Superior temporal gyrus (tissue), 1 donor: ENCODE measurements at regions not wholly inside any gene's neighbourhood (a gene's known extent, or its start where the extent isn't known, plus 50 kb on each side); places are given as distances from the start of the nearest gene placed in this dataset.

Source experiments
- DNase-seq: peaks from one replicate; pipeline ENCODE4 v3.0.0-alpha.2; 2016; ENCODE audit errors: extremely low spot score

DNA sequence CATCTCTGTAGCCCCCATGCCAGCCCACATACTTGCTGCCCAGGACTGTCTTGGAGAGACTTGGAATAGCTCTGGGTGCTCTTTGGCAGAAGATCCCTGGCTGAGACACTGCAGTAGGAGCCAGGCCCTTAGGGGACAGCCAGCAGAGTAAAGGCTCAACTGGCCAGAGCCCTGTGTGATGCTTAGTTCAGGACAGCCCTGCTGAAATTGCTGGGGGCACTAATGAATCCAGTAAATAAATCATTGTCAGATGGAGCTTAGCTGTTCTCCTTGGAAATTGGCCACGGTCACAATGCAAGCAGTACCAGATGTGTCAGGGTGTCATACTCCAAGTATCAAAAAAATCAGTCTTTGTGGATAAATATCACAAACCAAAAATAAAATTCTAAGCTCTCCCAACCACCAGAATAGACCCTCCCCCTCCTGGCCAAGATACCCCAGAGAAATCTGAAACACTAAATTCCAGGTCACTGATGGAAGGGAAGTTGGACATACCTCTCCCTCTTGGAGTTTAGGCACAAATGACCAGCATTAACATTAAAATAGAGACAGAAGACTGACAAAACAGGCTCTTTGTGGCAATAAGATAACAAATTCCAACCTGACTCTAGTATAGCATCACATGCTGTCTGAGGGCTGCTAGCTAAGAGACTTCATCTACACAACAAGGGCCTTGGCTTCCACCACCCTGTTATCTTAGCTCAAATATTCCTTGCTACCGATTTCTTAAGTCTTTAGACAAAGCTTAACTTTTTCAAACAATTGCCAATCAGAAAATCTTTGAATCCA lies 83.2 kb upstream of the DNAH14 start:
- no peak for DNase-seq

DNA sequence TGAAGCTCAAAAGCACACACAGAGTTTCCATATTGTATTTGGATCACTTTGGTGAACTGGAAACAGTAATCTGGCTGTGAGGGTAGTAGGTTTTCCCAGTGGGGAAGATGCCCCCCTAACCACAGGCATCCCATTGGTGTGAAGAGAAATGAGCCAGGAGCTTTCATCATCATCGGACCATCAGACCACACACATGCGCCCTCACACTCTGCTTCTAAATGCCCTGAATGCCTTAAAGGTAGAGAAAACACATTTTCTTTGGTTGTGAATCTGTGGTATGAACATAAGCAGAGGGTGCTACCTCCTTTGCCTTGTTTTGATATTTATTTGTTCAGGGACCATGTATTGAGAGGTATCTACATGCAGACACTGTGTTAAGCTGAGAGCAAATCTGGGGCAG lies 79.0 kb upstream of the DNAH14 start:
- DNase-seq = no peak

DNA sequence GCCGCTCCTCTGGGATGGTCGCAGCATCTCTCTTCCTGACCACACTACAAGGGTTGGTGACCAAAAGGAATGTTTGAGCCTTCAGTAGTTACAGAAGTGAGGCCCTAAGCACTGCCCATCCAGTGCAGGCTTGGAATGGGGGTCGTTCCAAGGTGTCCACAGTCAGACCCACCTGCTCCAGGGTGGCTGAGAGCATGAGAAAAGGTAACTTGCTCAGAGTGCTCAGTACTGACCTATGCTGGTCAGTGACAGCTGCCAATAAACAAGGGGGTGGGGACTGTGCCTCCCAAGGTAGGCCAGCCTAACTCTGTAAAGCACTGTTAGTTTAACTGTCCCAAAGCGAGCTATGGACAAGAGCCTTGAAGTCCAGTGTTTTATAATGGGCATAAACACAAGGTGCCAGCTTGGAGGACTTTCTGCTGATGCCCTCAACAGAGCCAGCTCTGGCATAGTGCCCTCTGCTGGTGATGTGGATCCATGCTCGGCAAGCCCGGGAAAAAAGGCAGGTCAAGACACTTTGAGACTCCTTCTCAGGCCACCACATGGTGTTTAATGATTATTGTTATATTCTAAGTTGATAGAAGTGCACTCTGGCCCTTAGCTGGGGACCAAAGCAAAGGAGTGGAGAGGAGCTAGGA lies 78.1 kb upstream of the DNAH14 start:
- peak; percentile 71 for DNase-seq

DNA sequence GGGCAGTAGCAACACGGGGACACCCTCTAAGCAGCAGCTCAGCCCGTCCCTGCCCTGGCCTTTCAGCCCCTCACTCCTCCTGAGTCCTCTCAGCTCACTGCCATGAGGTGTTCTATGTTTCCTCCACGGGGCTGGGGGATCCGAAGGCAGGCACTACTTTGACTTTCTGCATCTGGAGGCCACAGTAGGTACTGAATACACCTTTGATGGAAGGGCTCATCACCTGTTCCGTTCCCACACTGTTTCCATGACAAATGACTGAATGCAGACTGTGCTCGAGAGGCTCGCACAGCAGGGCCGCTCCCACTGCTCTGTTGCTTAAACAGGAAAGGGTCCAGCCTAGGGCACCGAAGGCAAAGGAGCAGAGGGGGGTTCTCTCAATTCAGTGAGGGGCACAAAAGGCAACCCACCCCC lies 77.6 kb upstream of the DNAH14 start:
- DNase-seq = no peak

DNA sequence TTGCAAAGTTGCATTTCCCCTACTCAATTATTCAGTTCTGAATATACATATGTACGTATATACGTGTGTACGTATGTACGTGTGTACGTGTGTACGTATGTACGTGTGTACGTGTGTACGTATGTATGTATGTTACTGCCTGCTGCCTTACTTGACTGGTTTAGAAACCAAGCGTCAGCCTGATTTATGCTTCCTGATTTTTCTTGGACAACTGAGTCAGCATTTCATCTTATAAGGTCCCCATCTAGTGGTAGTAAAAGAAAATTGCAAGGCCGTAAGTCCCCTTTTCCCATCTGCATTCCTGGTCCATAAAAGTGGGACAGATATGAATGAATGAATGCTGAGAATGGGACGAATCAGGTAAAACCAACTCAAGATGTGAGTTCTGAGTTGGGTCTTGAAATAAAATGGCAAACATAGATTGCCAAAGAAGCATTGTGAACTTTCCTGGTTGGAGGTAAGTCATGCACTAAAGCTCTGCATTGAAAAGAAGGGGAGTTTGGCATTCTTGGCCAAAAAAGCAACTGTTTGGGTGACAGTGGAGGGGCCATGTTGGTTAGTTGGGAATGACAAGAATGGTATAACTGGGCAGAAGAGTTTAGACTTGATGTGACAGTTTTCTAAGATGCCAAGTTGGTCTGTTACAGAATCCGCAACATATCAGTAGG lies 76.4 kb upstream of the DNAH14 start:
- peak; percentile 80 for DNase-seq

DNA sequence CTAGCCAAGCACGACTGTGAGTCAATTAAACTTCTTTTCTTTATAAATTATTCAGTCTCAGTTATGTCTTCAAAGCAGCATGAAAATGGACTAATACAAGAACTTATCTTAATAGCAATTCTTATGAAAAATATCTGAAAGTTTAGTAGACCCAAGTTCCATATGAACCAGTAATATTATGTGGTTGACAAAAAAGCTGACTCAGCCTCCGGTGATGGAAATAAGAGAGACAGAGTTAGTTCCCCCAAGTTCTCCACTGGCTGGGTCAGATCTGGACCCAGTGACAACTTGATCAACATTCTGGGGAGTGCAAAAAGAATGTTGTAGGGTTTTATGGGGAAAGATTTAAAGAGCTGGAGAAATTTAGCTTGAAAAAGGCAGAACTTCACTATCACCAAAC lies 72.5 kb upstream of the DNAH14 start:
- DNase-seq = no peak

DNA sequence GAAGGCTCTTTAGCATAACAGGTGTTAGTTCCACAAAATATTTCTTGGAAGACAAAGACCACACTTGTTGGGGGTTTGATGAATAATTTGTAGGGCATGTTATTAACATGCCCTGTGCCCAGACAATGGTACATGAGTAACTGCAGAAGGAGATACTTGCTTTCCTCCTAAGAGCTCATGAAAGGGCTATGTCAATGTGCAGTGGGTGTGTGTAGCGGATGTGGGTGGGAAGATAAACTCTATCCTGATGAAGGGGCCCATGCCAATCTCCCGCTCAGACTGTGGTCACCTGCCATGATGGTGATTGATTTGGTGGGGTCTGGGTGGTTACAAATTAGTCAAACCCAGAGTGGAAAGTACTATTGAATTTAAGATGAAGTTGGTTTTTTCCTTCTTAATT lies 69.8 kb upstream of the DNAH14 start:
- DNase-seq = no peak

DNA sequence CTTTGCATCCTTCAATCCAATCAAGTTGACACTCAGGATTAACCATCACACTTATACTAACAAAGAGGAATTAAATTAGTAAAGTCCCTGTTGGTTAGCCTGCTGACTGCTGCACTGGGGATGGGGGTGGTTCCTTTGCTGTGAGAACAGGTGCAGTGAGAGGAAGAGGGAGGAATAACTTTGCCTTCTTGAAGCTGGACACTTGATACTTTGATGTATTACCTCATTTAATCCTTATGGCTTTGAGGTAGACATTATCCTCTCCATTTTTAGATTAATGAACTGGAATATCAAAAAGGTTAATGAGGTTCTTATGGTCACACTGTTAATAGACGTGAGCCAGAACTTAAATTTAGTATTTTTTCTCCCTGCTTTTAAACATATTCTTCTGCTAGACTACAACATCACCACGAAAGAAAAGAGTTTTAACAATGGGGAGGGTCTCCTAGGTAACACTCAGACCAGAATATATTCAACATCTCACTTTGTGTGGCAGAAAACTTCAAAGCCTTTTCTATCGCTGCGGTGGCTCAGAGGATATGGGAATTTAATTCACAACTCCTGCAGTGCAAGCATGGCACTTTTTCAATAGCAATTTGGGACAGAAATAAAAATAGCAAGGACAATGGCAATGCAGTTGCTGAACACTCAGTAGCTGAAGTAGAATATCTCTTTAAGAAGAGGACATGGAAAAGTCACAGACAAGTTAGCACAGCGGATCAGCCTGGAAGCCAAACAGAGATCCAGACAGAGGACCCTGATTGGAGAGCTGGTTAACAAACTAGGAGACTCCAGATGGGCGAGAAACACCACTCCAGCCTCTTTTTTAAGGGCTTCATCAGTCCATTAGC lies 68.8 kb upstream of the DNAH14 start:
- peak; percentile 49 for DNase-seq

DNA sequence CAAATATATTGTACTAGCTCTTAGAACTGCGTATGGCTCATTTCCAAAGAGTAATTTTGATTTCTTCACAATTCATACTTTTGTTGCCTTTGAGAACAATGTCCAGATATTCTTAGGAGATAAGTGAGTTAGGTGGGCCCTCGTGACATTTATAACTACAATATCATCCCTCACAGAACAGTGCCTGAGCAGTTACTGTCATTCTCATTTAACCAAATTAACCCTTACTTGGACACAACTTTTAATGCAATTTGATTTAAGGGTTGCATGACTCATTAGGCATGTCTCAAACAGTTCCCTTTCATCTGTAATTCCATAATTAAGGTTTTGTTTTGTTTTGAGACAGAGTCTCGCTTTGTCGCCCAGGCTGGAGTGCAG lies 68.1 kb upstream of the DNAH14 start:
- no peak for DNase-seq

DNA sequence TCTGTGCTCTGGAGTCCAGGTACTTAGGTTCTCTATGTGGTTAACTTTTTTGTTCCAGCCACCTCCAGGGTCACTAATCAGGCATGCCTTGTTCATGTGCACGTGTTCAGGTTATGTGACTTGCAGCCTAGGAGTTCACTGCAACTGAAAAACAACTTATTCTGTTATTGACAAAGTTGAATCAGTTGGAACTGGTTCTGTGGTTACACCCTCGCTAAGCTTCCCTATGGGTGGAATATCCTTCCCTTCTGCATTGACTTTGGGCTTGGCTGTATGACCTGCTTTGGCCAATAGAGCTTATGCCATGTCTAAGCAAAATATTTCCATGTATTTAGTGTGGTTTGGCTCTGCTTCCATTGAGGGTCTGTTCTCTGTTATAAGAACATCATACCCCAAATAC lies 66.0 kb upstream of the DNAH14 start:
- DNase-seq = no peak

DNA sequence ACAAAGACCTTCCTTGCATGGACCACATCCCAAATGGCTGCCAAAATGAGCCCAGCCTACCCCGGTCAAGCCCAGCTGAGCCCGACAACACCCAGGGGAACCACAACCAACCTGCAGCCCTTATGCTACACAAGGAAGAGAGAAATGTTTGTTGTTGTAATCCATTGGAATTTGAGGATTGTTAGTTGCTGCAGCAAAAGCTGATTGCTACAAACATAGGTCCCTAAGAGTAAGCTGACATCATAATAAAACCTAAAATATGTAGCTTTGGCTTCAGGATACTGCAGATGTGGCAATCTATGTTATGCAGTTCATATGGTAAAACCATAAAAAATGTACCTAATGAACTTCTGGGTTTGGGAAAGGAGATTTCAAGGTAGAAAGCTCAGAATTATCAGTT lies 65.5 kb upstream of the DNAH14 start:
- DNase-seq = no peak

DNA sequence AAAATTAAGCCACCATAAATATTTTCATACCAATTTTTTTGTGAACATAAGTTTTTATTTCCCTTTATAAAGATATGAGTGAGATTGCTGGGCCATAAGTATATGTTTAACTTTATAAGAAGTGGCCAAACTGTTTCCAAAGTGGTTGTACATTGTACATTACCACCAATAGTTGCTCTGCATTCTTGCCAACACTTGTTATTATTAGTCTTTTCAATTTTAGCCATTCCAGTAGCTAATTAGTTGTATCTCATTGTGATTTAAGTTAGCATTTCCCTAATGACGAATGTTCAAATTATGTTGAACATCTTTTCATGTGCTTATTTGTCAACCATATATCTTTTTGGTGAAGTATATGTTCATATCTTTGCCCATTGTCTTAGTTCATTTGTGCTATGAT lies 64.0 kb upstream of the DNAH14 start:
- DNase-seq = no peak

DNA sequence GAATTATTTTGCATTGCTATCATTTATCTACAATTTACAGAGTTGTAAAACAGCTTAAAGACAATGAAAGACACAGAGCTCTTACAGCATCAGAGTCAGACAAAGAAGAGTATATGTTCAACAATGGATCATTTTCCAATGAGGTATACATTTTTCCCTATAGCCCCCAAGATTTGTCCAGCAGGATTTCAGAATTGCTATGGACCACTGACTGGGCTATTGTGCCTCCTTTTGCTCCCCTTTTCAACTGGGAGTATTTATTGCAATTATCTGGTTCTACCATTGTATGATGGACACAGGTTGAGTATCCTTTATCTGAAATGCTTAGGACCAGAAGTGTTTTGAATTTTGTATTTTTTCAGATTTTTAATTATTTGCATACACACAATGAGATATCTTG lies 62.5 kb upstream of the DNAH14 start:
- no peak for DNase-seq

DNA sequence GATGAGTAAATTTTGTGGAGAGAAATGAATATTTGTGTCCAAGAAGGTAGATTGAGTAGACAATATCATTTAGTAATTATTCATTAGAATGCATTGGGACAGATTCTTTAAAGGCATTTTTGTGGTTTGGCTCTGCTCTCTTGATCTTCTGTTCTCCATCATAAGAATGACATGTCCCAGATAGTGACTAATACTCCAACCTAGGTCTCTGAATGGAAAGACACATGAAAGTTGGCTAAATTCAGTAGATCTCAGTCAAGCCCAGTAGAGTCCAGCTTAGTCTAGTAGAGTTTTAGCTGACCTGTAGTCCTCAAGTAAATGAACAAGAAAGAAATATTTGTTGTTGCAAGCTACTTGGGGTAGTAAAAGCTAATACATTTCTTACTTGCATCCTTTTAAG lies 61.8 kb upstream of the DNAH14 start:
- DNase-seq = no peak

DNA sequence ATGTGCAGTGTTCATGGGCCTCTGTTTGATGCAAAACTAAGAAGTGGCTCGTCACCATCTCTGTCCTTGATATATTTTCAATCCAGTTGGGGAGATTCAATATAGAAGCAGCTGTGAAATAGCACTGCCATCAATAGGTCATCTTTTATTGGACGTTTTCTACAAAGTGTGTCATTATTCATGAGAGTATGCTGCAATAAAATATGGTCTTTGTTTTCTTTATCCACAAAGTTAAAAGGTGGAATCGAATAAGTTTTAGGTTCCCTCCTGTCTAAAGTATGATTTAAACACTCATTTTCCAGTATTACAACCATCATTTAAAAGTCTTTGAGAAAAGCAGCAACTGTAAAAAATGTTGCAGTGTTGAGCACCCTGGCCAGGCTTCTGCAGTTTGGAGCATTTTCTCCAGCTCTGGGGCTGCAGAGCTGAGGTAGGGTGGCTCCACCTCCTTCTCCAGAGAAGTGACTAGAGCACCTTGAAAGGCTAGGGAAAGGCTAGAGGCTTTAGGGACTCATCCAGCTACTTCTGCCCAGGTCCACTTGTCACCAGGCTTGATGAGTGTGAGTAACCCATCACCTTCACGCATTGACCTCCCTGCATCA lies 56.5 kb upstream of the DNAH14 start:
- DNase-seq = no peak

DNA sequence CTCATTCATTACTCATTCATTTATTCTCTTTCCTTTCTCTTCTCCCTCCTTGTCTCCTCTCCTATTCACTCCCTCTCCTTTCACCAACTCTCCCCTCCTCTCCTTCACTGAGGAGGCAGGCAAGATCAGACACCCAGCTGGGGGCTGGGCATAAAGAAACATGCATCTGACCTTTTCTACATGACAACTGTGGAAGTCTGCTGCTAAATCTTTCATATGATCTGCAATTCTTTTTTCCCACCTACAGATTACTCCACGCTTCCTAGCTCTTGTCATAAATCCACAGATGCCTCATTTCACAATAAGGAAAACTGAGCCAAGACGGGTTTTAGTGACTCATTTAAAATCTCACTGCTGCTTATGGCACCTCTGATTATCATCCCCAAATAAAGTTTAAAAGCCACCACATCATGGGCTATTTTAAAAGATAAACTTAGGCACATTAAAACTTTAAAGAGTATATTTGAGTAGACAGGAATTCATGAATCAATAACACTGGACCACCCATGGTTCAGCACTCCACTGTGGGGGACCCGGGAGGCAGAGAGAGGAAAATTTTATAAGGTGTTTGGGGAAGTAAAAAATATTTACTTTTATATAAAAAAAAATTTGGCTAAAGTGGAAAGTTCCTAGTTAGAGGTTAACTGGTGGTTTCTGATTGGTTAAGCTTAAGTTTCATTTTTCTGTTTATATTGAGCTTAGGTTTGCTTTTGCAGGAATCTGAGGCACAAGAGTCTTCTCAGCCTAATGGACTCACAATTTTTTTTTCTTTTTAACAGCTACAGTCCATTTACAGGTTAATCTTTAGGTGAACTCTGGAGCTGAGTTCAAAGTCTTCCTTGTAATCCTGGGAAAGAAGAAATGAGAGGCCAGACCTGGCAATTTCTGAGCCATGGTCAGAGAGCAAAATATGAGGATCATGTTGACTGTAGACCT lies 55.8 kb upstream of the DNAH14 start:
- DNase-seq = peak; percentile 55

DNA sequence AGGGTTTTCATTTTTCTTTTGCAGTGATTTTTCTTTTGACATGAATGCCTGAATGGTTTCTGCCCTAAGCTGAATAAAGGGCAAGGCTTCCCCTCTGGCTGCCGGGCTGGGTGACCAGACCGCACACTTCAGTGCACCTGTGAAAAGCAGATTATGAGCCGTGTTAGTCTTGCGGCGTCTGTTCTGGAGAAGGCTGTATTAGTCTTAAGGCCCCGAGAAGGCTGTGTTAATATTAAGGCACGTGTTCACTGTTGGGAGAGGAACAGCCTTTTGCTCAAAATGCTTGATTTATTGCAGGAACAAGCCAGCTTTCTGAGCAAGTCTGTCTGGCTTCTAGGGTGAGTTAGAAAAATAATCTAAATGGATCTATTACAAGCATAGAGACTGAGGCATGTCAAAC lies 54.7 kb upstream of the DNAH14 start:
- DNase-seq = no peak

DNA sequence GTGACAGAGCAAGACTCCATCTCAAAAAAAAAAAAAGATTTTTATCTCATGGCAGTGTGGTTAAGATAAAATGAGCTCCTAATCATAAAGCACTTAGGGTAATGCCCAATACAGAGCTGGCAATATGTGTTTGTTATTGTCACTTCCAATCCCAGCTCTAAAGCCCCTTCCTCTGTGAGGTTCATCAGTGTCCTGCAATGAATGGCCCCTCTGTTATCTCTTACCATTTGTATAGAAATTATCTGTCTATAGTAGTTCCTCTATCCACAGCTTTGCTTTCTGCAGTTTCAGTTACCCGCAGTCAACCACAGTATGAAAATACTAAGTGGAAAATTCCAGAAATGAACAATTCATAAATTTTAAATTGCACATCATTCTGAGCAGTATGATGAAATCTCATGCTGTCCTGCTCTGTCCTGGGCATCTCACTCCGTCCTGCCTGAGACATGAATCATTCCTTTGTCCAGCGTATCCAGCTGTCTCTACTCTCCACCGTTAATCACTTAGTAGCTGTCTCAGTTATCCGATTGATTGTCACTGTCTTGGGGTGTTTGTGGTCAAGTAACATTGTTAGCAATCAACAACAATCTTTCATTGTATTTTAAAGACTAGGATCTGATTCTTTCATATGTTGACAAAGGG lies 50.2 kb upstream of the DNAH14 start:
- no peak for DNase-seq
